H9 (cell line): ENCODE measurements at regions not wholly inside any gene's neighbourhood (a gene's known extent, or its start where the extent isn't known, plus 50 kb on each side); places are given as distances from the start of the nearest gene placed in this dataset.

ENCODE experiments used
- DNase-seq: peaks from one replicate; pipeline ENCODE4 v3.0.0-alpha.2; 2017
- H2AFZ ChIP-seq: one replicate; pipeline ENCODE4 v1.6.1; 2013; ENCODE audit warnings: mild to moderate bottlenecking, low read length, control low read depth, moderate library complexity
- H2AK5ac ChIP-seq: 2 replicates; pipeline ENCODE4 v1.6.1; 2013; ENCODE audit warnings: low read length, control low read depth, mixed read lengths; ENCODE audit not compliant: insufficient read length
- H2BK120ac ChIP-seq: one replicate; pipeline ENCODE4 v1.6.1; 2013; ENCODE audit warnings: low read depth, mild to moderate bottlenecking, low read length, control low read depth, inconsistent platforms; ENCODE audit not compliant: poor library complexity, severe bottlenecking
- H2BK12ac ChIP-seq: 2 replicates; pipeline ENCODE4 v1.6.1; 2013; ENCODE audit warnings: low read length, control low read depth, mixed read lengths, low read depth; ENCODE audit not compliant: insufficient read length
- H2BK15ac ChIP-seq: 2 replicates; pipeline ENCODE4 v1.6.1; 2013; ENCODE audit warnings: low read depth, low read length, control low read depth
- H2BK20ac ChIP-seq: one replicate; pipeline ENCODE4 v1.6.1; 2013; ENCODE audit warnings: low read depth, mild to moderate bottlenecking, low read length, control low read depth, inconsistent platforms; ENCODE audit not compliant: poor library complexity, severe bottlenecking
- H2BK5ac ChIP-seq: 2 replicates; pipeline ENCODE4 v1.6.1; 2013; ENCODE audit warnings: low read length, control low read depth, mixed read lengths; ENCODE audit not compliant: insufficient read length
- H3K14ac ChIP-seq: 2 replicates; pipeline ENCODE4 v1.6.1; 2013; ENCODE audit warnings: low read length, control low read depth; ENCODE audit not compliant: insufficient read depth
- H3K18ac ChIP-seq: 2 replicates; pipeline ENCODE4 v1.6.1; 2013; ENCODE audit warnings: low read depth, mild to moderate bottlenecking, mixed read lengths, low read length, control low read depth; ENCODE audit not compliant: insufficient read length
- H3K23ac ChIP-seq: 2 replicates; pipeline ENCODE4 v1.6.1; 2013; ENCODE audit warnings: low read length, control low read depth, mixed read lengths, low read depth; ENCODE audit not compliant: insufficient read length
- H3K23me2 ChIP-seq: 2 replicates; pipeline ENCODE4 v1.6.1; 2013; ENCODE audit warnings: low read depth, mild to moderate bottlenecking, mixed read lengths, low read length, control low read depth; ENCODE audit not compliant: insufficient read length, poor library complexity, severe bottlenecking
- H3K27ac ChIP-seq: 2 replicates; pipeline ENCODE4 v1.5.1; 2013; ENCODE audit warnings: low read length, control low read depth, mixed read lengths, low read depth; ENCODE audit not compliant: insufficient read length
- H3K27me3 ChIP-seq: 2 replicates; pipeline ENCODE4 v1.6.1; 2013; ENCODE audit warnings: low read length, control low read depth, inconsistent platforms; ENCODE audit not compliant: insufficient read depth
- H3K4ac ChIP-seq: 2 replicates; pipeline ENCODE4 v1.6.1; 2013; ENCODE audit warnings: low read depth, mild to moderate bottlenecking, control low read depth, inconsistent platforms, low read length, moderate library complexity
- H3K4me1 ChIP-seq: 2 replicates; pipeline ENCODE4 v1.6.1; 2013; ENCODE audit warnings: low read length, control low read depth, inconsistent platforms; ENCODE audit not compliant: insufficient read depth
- H3K4me2 ChIP-seq: 2 replicates; pipeline ENCODE4 v1.6.1; 2013; ENCODE audit warnings: low read length, control low read depth, mixed read lengths; ENCODE audit not compliant: insufficient read length, insufficient read depth
- H3K56ac ChIP-seq: 2 replicates; pipeline ENCODE4 v1.6.1; 2013; ENCODE audit warnings: low read depth, mild to moderate bottlenecking, mixed read lengths, low read length, control low read depth; ENCODE audit not compliant: insufficient read length
- H3K79me1 ChIP-seq: 2 replicates; pipeline ENCODE4 v1.6.1; 2013; ENCODE audit warnings: low read depth, mild to moderate bottlenecking, moderate library complexity, low read length, control low read depth, inconsistent platforms; ENCODE audit not compliant: insufficient read depth, poor library complexity, severe bottlenecking
- H3K79me2 ChIP-seq: 2 replicates; pipeline ENCODE4 v1.6.1; 2013; ENCODE audit warnings: low read length, control low read depth, inconsistent platforms; ENCODE audit not compliant: insufficient read depth
- H3K9ac ChIP-seq: 2 replicates; pipeline ENCODE4 v1.6.1; 2013; ENCODE audit warnings: low read length, control low read depth, mixed read lengths; ENCODE audit not compliant: insufficient read length; ENCODE audit errors: extremely low read depth
- H3K9me3 ChIP-seq: one replicate; pipeline ENCODE4 v1.6.1; 2013; ENCODE audit warnings: low read depth, low read length, inconsistent platforms; ENCODE audit not compliant: control insufficient read depth
- H3T11ph ChIP-seq: one replicate; pipeline ENCODE4 v1.6.1; 2013; ENCODE audit warnings: mild to moderate bottlenecking, low read length, control low read depth, inconsistent platforms
- H4K20me1 ChIP-seq: one replicate; pipeline ENCODE4 v1.6.1; 2013; ENCODE audit not compliant: control insufficient read depth, insufficient read length, insufficient read depth
- H4K5ac ChIP-seq: 2 replicates; pipeline ENCODE4 v1.6.1; 2013; ENCODE audit warnings: low read depth, mild to moderate bottlenecking, mixed read lengths, low read length, control low read depth; ENCODE audit not compliant: insufficient read length
- H4K8ac ChIP-seq: replicated peaks from 2 replicates; pipeline ENCODE4 v1.6.1; 2013; ENCODE audit warnings: low read length, control low read depth, mixed read lengths, low read depth; ENCODE audit not compliant: insufficient read length
- H4K91ac ChIP-seq: 2 replicates; pipeline ENCODE4 v1.6.1; 2013; ENCODE audit warnings: low read depth, mild to moderate bottlenecking, moderate library complexity, mixed read lengths, low read length, control low read depth; ENCODE audit not compliant: insufficient read length
- H3K27ac Mint-ChIP-seq, 3 experiments: 2 replicates in 2 of 3; 3 replicates in 1 of 3; pipeline ENCODE4 v1.8.0; 2020 to 2021; ENCODE audit warnings: mixed read lengths in 3 of 3, mild to moderate bottlenecking in 1 of 3, moderate library complexity in 1 of 3
- H3K27me3 Mint-ChIP-seq: 2 replicates; pipeline ENCODE4 v1.8.0; 2021; ENCODE audit warnings: low read depth, mild to moderate bottlenecking, moderate library complexity, mixed read lengths
- H3K36me3 Mint-ChIP-seq, 3 experiments: 2 replicates in 2 of 3; 3 replicates in 1 of 3; pipeline ENCODE4 v1.8.0; 2020 to 2021; ENCODE audit warnings: low read depth in 3 of 3, mixed read lengths in 3 of 3; ENCODE audit not compliant: insufficient read depth in 1 of 3
- H3K4me1 Mint-ChIP-seq, 2 experiments: 2 replicates each; pipeline ENCODE4 v1.8.0; 2020; ENCODE audit warnings: mixed read lengths in 2 of 2
- H3K4me3 Mint-ChIP-seq, 2 experiments: 2 replicates in 1 of 2; 3 replicates in 1 of 2; pipeline ENCODE4 v1.8.0; 2020 to 2021; ENCODE audit warnings: mild to moderate bottlenecking in 2 of 2, mixed read lengths in 2 of 2, moderate library complexity in 1 of 2
- H3K9me3 Mint-ChIP-seq, 2 experiments: 2 replicates in 1 of 2; 3 replicates in 1 of 2; pipeline ENCODE4 v1.8.0; 2020; ENCODE audit warnings: mild to moderate bottlenecking in 2 of 2, mixed read lengths in 2 of 2, moderate library complexity in 1 of 2
- CTCF ChIP-seq: fragments of 200-600 bp; sonication (generic); conservative IDR thresholded peaks from 3 replicates; pipeline ENCODE4 v1.8.0; 2021; ENCODE audit warnings: antibody characterized with exemption, mild to moderate bottlenecking
- WGBS: extraction: QIAGEN DNeasy Blood & Tissue Kit; methylation state at CpG from one replicate; pipeline ENCODE4 v1.1.7; 2013; ENCODE audit warnings: missing lambda C conversion rate, low lambda C conversion rate, mixed read lengths; ENCODE audit not compliant: insufficient read length; ENCODE audit errors: extremely low coverage; 5-methylcytosine and 5-hydroxymethylcytosine counted together

DNA sequence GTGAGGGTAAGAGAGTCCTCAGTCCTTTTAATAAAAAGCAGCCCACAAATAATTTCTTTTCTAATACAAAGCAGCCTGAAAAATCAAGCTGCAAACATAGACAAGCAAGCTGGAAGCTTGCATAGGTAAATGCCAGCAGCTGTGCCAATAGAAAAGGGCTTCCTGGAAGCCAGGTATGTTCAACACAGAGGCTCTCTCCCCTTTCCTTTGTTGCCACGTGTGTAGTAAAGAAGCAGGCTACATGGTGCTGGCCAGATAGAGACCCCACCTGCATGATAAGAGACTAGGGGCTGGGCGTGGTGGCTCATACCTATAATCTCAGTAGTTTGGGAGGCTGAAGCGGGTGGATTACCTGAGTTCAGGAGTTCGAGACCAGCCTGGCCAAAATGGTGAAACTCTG, 50.1 kb upstream of the ERRFI1 start:
- Histone ChIP-seq H2BK120ac (no peak overlapping the region), H3T11ph (no peak overlapping the region), H3K18ac (no peak overlapping the region), H4K20me1 (no peaks in the 10 kb centered on the region), H3K27me3 (no peaks in the 10 kb centered on the region; the same call in 1 of the 2 replicates), H4K5ac (no peak overlapping the region), H2BK5ac (no peak overlapping the region), H3K79me1 (no peaks in the 10 kb centered on the region), H3K4me1 (peaks cover 6% of the 10 kb centered on the region), H2BK20ac (no peak overlapping the region), H3K23ac (no peak overlapping the region), H3K9me3 (no peaks in the 10 kb centered on the region), H3K23me2 (no peaks in the 10 kb centered on the region), H3K4ac (no peak overlapping the region), H3K27ac (no peak overlapping the region), H4K91ac (no peak overlapping the region), H2AK5ac (no peak overlapping the region), H4K8ac (no peak overlapping the region), H3K79me2 (no peaks in the 10 kb centered on the region), H3K9ac (no peak overlapping the region), H2BK12ac (no peak overlapping the region), H3K56ac (no peak overlapping the region), H2AFZ (no peak overlapping the region), H2BK15ac (no peak overlapping the region), H3K14ac (no peak overlapping the region), H3K4me2 (no peak overlapping the region)
- no peak overlapping the region for H3K4me3 Mint-ChIP-seq
- H3K27me3 Mint-ChIP-seq, result peaks cover 3% of the 10 kb centered on the region; the same call in 1 of the 2 replicates
- H3K36me3 Mint-ChIP-seq, result no peaks in the 10 kb centered on the region
- peaks cover 28 to 37% of the 10 kb centered on the region in 2 experiments for H3K4me1 Mint-ChIP-seq
- no peak overlapping the region; a peak in 1 of 7 replicates for H3K27ac Mint-ChIP-seq
- no CpG with 5 or more reads among the region's 4 CpGs for WGBS
- TF ChIP-seq CTCF, result no peak
- no peaks in the 10 kb centered on the region for H3K9me3 Mint-ChIP-seq
- DNase-seq, result no peak
